Heart left ventricle (tissue), 13 donors: ENCODE measurements at regions not wholly inside any gene's neighbourhood (a gene's known extent, or its start where the extent isn't known, plus 50 kb on each side); places are given as distances from the start of the nearest gene placed in this dataset.

Experiments
- POLR2A ChIP-seq, 2 donors: fragments of 450-650 bp; IDR thresholded peaks; one replicate each; pipeline ENCODE4 v1.6.1; 2017; ENCODE audit warnings: antibody characterized with exemption in 2 of 2, mild to moderate bottlenecking in 2 of 2, moderate library complexity in 2 of 2
- TF ChIP-seq, protein P1 (sequence below), 12 donors: fragments of 200-600 bp; sonication (generic) in 4 of 12; IDR thresholded peaks; one replicate each; pipeline versions ENCODE4 v1.5.0 to v1.8.0; 2018 to 2022; ENCODE audit warnings: antibody characterized with exemption in 12 of 12, mild to moderate bottlenecking in 5 of 12
- donor health status: ischemic (EF 13 %, LVEDD 7.1; RV severe dilation, severe dysfunction).
- donor health status: DM: no; HTN: yes; CAD: no.
- donor health status: DM: no; HTN: no; CAD: no.
- donor health status: ischemic (EF 25% LVEDD 6.9; RV normal size, moderate dysfunction).
- donor health status: ischemic (EF 25% LVEDD 5.7; RV mildly dilated, moderate dysfunction).
- donor health status: ischemic (EF 35%, LVEDD 5.7; RV mildly dilated, moderate dysfunction).
- donor health status: nonischemic (EF 11% LVEDD 7.7; RV severe dilation, severe dysfunction).
- donor health status: DM: yes; HTN: yes; CAD: no.
- donor health status: PGD.
- donor health status: ischemic (EF 29% LVEDD 5.4; RV normal size, mild dysfunction).
- donor health status: nonischemic (EF 23%, LVEDD 6.1; RV moderate dilation, normal function).

DNA sequence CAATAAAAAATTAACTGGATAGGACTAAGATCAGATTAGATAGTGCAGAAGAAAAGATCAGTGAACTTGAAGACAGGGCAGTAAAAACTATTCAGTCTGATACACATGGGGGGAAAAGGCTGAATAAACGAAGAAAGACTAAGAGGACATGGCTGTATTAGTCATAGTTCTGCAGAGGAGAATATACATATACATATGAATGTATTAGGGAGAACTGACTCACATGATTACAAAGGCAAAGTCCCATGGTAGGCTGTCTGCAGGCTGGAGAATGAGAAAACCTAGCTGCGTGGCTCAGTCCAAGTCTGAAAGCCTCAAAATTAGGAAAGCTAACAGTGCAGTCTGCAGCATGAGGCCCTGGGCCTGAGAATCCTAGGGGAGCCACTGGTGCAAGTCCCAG, 98.2 kb upstream of the GNAO1 start:
- TF ChIP-seq, protein P1, sequence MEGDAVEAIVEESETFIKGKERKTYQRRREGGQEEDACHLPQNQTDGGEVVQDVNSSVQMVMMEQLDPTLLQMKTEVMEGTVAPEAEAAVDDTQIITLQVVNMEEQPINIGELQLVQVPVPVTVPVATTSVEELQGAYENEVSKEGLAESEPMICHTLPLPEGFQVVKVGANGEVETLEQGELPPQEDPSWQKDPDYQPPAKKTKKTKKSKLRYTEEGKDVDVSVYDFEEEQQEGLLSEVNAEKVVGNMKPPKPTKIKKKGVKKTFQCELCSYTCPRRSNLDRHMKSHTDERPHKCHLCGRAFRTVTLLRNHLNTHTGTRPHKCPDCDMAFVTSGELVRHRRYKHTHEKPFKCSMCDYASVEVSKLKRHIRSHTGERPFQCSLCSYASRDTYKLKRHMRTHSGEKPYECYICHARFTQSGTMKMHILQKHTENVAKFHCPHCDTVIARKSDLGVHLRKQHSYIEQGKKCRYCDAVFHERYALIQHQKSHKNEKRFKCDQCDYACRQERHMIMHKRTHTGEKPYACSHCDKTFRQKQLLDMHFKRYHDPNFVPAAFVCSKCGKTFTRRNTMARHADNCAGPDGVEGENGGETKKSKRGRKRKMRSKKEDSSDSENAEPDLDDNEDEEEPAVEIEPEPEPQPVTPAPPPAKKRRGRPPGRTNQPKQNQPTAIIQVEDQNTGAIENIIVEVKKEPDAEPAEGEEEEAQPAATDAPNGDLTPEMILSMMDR (IDR thresholded peaks at IDR 0.05): no peak
- no peak for TF ChIP-seq POLR2A (IDR thresholded peaks at IDR 0.05)
